NT2/D1 (cell line): ENCODE measurements at regions not wholly inside any gene's neighbourhood (a gene's known extent, or its start where the extent isn't known, plus 50 kb on each side); places are given as distances from the start of the nearest gene placed in this dataset.

Source experiments
- DNase-seq: peaks from one replicate; pipeline ENCODE4 v3.0.0-alpha.2; 2011; ENCODE audit warnings: low read depth, low spot score
- H3K27me3 ChIP-seq: 2 replicates; pipeline ENCODE4 v1.6.0; 2011; ENCODE audit warnings: mild to moderate bottlenecking; ENCODE audit not compliant: insufficient read length, insufficient read depth
- H3K36me3 ChIP-seq: 2 replicates; pipeline ENCODE4 v1.6.1; 2011; ENCODE audit warnings: mild to moderate bottlenecking, low read length, mixed read lengths; ENCODE audit not compliant: insufficient read depth, insufficient read length
- H3K4me1 ChIP-seq: 2 replicates; pipeline ENCODE4 v1.5.1; 2011; ENCODE audit not compliant: insufficient read depth, insufficient read length
- H3K4me3 ChIP-seq: 2 replicates; pipeline ENCODE4 v1.5.1; 2011; ENCODE audit warnings: low read depth; ENCODE audit not compliant: insufficient read length
- H3K9ac ChIP-seq: 2 replicates; pipeline ENCODE4 v1.6.0; 2011; ENCODE audit warnings: low read depth; ENCODE audit not compliant: insufficient read length
- H3K9me3 ChIP-seq: 2 replicates; pipeline ENCODE4 v1.5.1; 2011; ENCODE audit warnings: mild to moderate bottlenecking, low read length; ENCODE audit not compliant: insufficient read depth
- SUZ12 ChIP-seq: IDR thresholded peaks from 2 replicates; pipeline ENCODE4 v1.6.1; 2011; ENCODE audit not compliant: insufficient read length, insufficient read depth; ENCODE audit errors: extremely low read depth
- YY1 ChIP-seq: IDR thresholded peaks from 2 replicates; pipeline ENCODE4 v1.6.1; 2011; ENCODE audit not compliant: insufficient read length, insufficient read depth
- ZNF274 ChIP-seq: IDR thresholded peaks from 2 replicates; pipeline ENCODE4 v1.6.1; 2011; ENCODE audit warnings: mild to moderate bottlenecking, low read depth, low read length

DNA sequence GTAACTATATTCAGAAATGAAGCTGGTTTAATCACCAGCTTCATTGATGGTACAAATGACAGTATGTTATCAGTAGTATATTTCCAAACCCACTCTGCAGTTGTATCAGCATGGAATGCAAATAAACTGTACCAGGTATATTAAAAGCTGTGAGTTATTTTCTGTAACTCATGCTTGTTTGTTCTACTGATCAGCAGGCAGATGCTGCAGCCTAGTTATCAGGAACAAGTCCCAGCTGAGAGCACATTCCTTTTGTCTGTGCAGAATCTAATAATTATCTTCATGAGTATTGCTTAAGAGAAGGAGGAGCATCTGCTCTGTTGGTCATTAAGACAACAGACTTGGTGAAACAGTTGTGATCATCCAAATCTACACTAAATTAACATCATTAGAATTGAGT, 1331.1 kb downstream of the MRPL39 start:
- no peak overlapping the region for H3K4me3 ChIP-seq
- TF ChIP-seq SUZ12 (no peak), ZNF274 (no peak), YY1 (no peak)
- no peak for DNase-seq
- H3K9ac ChIP-seq, result no peak overlapping the region
- no peaks in the 10 kb centered on the region for H3K27me3 ChIP-seq
- H3K9me3 ChIP-seq, result no peaks in the 10 kb centered on the region
- H3K4me1 ChIP-seq, result no peaks in the 10 kb centered on the region
- no peaks in the 10 kb centered on the region for H3K36me3 ChIP-seq

DNA sequence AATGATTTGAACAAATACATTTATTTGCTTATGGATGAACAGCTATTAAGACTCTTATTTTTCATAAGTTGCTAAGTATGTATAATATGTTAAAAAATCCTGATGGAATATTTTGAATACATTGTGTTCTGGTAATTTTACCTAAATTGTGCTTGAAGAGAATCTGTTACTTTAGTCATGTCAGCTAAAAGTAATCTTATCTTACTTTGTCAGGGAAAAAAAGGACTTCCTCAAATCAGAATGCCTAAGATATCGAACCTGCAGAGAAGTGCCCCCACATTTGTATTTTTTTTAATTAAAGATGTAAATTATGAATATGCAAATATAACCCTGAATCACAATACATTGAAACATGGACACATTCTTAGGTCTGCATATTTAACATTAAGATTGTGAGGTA, 1331.7 kb downstream of the MRPL39 start:
- no peak overlapping the region for H3K4me3 ChIP-seq
- no peaks in the 10 kb centered on the region for H3K27me3 ChIP-seq
- H3K9ac ChIP-seq, result no peak overlapping the region
- TF ChIP-seq ZNF274 (no peak), SUZ12 (no peak), YY1 (no peak)
- no peaks in the 10 kb centered on the region for H3K36me3 ChIP-seq
- no peaks in the 10 kb centered on the region for H3K4me1 ChIP-seq
- DNase-seq, result no peak
- H3K9me3 ChIP-seq, result no peaks in the 10 kb centered on the region

DNA sequence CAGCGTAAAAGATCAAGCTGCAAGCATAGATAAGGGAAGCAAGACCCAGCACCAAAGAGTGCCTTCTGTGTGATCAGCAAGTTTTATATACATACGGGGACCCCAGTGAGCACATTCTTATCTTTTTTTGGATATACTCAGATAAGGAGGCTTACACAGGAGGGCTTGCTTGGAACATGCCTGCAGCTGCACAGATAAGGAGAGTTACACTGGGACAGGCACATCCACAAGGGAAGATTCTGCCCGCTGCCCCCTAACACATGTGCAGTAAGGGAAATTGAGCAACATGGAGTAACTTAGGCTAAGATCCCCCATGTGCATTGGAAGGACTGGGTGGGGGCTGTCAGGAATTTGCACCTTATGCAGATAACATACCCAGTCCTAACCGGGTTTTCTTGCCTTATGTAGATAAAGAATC, 1334.8 kb downstream of the MRPL39 start:
- Histone ChIP-seq H3K9ac (no peak overlapping the region), H3K4me3 (no peak overlapping the region), H3K36me3 (no peaks in the 10 kb centered on the region), H3K27me3 (no peaks in the 10 kb centered on the region), H3K9me3 (no peaks in the 10 kb centered on the region), H3K4me1 (no peaks in the 10 kb centered on the region)
- TF ChIP-seq YY1 (no peak), SUZ12 (no peak), ZNF274 (no peak)
- no peak for DNase-seq

DNA sequence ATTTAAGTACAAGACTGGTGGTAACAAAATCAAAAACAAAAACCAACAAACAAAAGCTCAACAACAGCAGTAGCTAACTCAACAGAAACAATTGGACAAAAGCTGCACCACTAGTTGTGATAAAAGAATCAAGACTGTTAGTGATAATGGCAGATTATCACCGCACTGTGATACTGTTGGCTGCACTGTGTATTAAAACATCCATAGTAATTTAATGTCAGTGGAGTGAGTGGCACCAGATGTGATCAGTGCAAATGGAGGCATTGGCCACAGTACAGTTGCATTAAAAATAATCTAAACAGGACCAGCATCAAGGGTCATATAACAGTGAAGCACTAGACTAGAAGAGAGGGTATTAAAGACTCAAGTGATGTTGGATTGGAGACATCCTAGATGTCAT, 1341.3 kb downstream of the MRPL39 start:
- H3K4me1 ChIP-seq, result no peaks in the 10 kb centered on the region
- H3K36me3 ChIP-seq, result no peaks in the 10 kb centered on the region
- no peak for DNase-seq

DNA sequence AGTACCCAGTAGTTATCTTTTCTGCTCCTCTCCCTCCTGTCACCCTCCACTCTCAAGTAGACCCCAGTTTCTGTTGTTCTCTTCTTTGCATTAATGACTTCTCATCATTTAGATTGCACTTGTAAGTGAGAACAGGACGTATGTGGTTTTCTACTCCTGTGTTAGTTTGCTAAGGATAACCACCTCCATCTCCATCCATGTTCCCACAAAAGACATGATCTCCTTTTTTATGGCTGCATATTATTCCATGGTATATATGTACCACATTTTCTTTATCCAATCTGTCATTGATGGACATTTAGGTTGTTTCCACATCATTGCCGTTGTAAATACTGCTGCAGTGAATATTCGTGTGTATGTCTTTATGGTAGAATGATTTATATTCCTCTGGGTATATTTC, 1346.5 kb downstream of the MRPL39 start:
- Histone ChIP-seq H3K36me3 (no peaks in the 10 kb centered on the region), H3K9me3 (no peaks in the 10 kb centered on the region), H3K4me1 (no peaks in the 10 kb centered on the region), H3K4me3 (no peak overlapping the region), H3K27me3 (no peaks in the 10 kb centered on the region), H3K9ac (no peak overlapping the region)
- no peak for DNase-seq
- TF ChIP-seq SUZ12 (no peak), YY1 (no peak), ZNF274 (no peak)

More for the DNA sequence above, 1341.3 kb downstream of the MRPL39 start:
- Histone ChIP-seq H3K27me3 (no peaks in the 10 kb centered on the region), H3K9ac (no peak overlapping the region), H3K9me3 (no peaks in the 10 kb centered on the region), H3K4me3 (no peak overlapping the region)
- TF ChIP-seq SUZ12, result no peak
- TF ChIP-seq ZNF274, result no peak
- no peak for TF ChIP-seq YY1

DNA sequence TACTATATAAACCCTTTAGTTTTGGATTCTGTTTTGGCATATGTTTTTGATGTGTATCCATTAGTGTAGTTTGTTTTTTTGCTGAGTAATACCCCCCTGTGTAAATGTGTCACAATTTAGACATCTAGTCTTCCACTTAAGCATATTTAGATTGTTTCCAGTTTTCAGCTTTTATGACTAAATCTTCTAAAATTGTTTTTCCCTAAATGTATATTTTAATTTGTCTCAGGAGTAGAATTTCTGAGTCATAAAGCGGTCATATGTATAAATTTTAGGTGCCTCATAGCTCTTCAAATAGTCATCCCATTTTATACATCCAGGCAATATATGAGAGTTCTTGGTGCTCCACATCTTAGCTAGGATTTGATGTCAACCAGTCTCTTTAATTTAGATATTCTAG, 1348.0 kb downstream of the MRPL39 start:
- Histone ChIP-seq H3K36me3 (no peaks in the 10 kb centered on the region), H3K9ac (no peak overlapping the region), H3K4me3 (no peak overlapping the region), H3K9me3 (no peaks in the 10 kb centered on the region), H3K27me3 (no peaks in the 10 kb centered on the region), H3K4me1 (no peaks in the 10 kb centered on the region)
- TF ChIP-seq SUZ12 (no peak), YY1 (no peak), ZNF274 (no peak)
- DNase-seq, result no peak

DNA sequence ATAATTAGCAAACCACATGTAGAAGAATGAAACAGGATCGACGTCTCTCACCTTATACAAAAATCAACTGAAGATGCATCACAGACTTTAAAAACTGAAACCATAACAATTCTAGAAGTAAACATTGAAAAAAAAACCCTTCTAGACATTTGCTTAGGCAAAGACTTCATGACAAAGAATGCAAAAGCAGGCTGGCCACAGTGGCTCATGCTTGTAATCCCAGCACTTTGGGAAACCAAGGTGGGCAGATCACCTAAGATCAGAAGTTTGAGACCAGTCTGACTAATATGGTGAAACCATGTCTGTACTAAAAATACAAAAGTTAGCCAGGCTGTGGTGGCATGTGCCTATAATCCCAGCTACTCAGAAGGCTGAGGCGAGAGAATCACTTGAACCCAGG, 1351.7 kb downstream of the MRPL39 start:
- TF ChIP-seq YY1 (no peak), SUZ12 (no peak), ZNF274 (no peak)
- no peaks in the 10 kb centered on the region for H3K27me3 ChIP-seq
- no peak for DNase-seq

More for the DNA sequence above, 1351.7 kb downstream of the MRPL39 start:
- H3K4me1 ChIP-seq, result no peaks in the 10 kb centered on the region
- no peaks in the 10 kb centered on the region for H3K36me3 ChIP-seq
- H3K9ac ChIP-seq, result no peak overlapping the region
- no peaks in the 10 kb centered on the region for H3K9me3 ChIP-seq
- H3K4me3 ChIP-seq, result no peak overlapping the region
